Right atrium auricular region (tissue), 2 donors: ENCODE measurements at regions not wholly inside any gene's neighbourhood (a gene's known extent, or its start where the extent isn't known, plus 50 kb on each side); places are given as distances from the start of the nearest gene placed in this dataset.

Source experiments
- DNase-seq: peaks from one replicate; pipeline ENCODE4 v3.0.0-alpha.2; 2019; ENCODE audit warnings: low spot score
- H3K27ac ChIP-seq, 2 donors: fragments of 200-600 bp; sonication (generic); 1 replicate in 1 of 2; 2 replicates in 1 of 2; pipeline ENCODE4 v1.5.1; 2016 to 2019
- H3K27me3 ChIP-seq, 2 donors: fragments of 200-600 bp; sonication (generic); one replicate each; pipeline versions ENCODE4 v1.5.1 to v1.6.0; 2017 to 2019
- H3K36me3 ChIP-seq: fragments of 200-600 bp; sonication (generic); one replicate; pipeline ENCODE4 v1.5.1; 2016
- H3K4me1 ChIP-seq, 2 donors: fragments of 200-600 bp; sonication (generic); one replicate each; pipeline versions ENCODE4 v1.5.1 to v1.6.0; 2017 to 2019
- H3K4me3 ChIP-seq, 2 donors: fragments of 200-600 bp; sonication (generic); 1 replicate in 1 of 2; 2 replicates in 1 of 2; pipeline ENCODE4 v1.5.1; 2017 to 2019; ENCODE audit warnings: mild to moderate bottlenecking in 1 of 2, moderate library complexity in 1 of 2
- H3K9me3 ChIP-seq, 2 donors: fragments of 200-600 bp; sonication (generic); one replicate each; pipeline ENCODE4 v1.5.1; 2019
- CTCF ChIP-seq, 2 donors: fragments of 200-600 bp; sonication (generic); IDR thresholded peaks; one replicate each; pipeline ENCODE4 v1.5.1; 2019; ENCODE audit warnings: antibody characterized with exemption in 2 of 2

GRCh38 chr7:114851406-114852061, 70.4 kb upstream of the MDFIC start:
- Histone ChIP-seq H3K4me1 (no peaks in the 10 kb centered on the region), H3K27me3 (no peaks in the 10 kb centered on the region), H3K27ac (no peak overlapping the region), H3K9me3 (no peaks in the 10 kb centered on the region), H3K4me3 (no peak overlapping the region), H3K36me3 (no peaks in the 10 kb centered on the region)
- TF ChIP-seq CTCF (IDR thresholded peaks at IDR 0.05) = no peak
- no peak for DNase-seq

- TF ChIP-seq CTCF (IDR thresholded peaks at IDR 0.05) = no peak
- no peak overlapping the region for H3K4me3 ChIP-seq
- H3K4me1 ChIP-seq = no peaks in the 10 kb centered on the region
- H3K36me3 ChIP-seq = no peaks in the 10 kb centered on the region
- H3K9me3 ChIP-seq = no peaks in the 10 kb centered on the region
- DNase-seq = no peak
- no peak overlapping the region for H3K27ac ChIP-seq
- no peaks in the 10 kb centered on the region for H3K27me3 ChIP-seq
Measured at GRCh38 chr7:114852293-114852692, 69.6 kb upstream of the MDFIC start.

- Histone ChIP-seq H3K4me3 (no peak overlapping the region), H3K36me3 (no peaks in the 10 kb centered on the region), H3K4me1 (no peaks in the 10 kb centered on the region), H3K27me3 (no peaks in the 10 kb centered on the region), H3K27ac (no peak overlapping the region), H3K9me3 (no peaks in the 10 kb centered on the region)
- no peak for TF ChIP-seq CTCF (IDR thresholded peaks at IDR 0.05)
- no peak for DNase-seq
Measured at GRCh38 chr7:114853189-114853588, 68.7 kb upstream of the MDFIC start.

GRCh38 chr7:114854369-114854768, 67.5 kb upstream of the MDFIC start:
- Histone ChIP-seq H3K4me1 (no peaks in the 10 kb centered on the region), H3K27me3 (no peaks in the 10 kb centered on the region), H3K36me3 (no peaks in the 10 kb centered on the region), H3K4me3 (no peak overlapping the region), H3K9me3 (no peaks in the 10 kb centered on the region), H3K27ac (no peak overlapping the region)
- DNase-seq = no peak
- no peak for TF ChIP-seq CTCF (IDR thresholded peaks at IDR 0.05)

GRCh38 chr7:114856625-114857024, 65.3 kb upstream of the MDFIC start:
- Histone ChIP-seq H3K27me3 (no peaks in the 10 kb centered on the region), H3K4me1 (no peaks in the 10 kb centered on the region), H3K4me3 (no peak overlapping the region), H3K27ac (no peak overlapping the region), H3K36me3 (no peaks in the 10 kb centered on the region), H3K9me3 (no peaks in the 10 kb centered on the region)
- TF ChIP-seq CTCF (IDR thresholded peaks at IDR 0.05) = no peak
- no peak for DNase-seq

GRCh38 chr7:114857605-114858004, 64.3 kb upstream of the MDFIC start:
- no peak for TF ChIP-seq CTCF (IDR thresholded peaks at IDR 0.05)
- Histone ChIP-seq H3K9me3 (no peaks in the 10 kb centered on the region), H3K27ac (no peak overlapping the region)

More at GRCh38 chr7:114857605-114858004, 64.3 kb upstream of the MDFIC start:
- no peaks in the 10 kb centered on the region for H3K36me3 ChIP-seq
- H3K4me1 ChIP-seq = no peaks in the 10 kb centered on the region
- no peak for DNase-seq
- no peaks in the 10 kb centered on the region for H3K27me3 ChIP-seq
- H3K4me3 ChIP-seq = no peak overlapping the region
